ENCODE measurements at regions not wholly inside any gene's neighbourhood (a gene's known extent, or its start where the extent isn't known, plus 50 kb on each side); places are given as distances from the start of the nearest gene placed in this dataset.

DNA sequence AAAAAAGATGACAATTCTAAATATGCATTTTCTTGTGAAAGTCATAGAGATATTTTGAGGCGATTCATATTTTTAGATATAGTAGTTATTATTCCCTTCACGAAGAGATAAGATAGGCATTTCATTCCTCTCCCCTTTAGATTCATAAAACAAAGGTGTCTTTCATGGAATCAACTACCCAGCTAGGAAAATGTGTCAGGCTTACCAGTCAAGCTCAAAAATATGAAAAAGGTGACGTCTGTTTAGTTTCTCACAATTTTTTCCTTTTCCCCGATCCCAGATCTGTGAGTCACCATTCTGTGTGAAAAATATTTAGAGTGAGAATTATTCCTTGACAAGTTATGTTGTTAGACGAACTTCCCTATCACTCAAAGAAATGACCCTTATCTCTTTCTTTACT, 95.4 kb upstream of the FN1 start:
- TF ChIP-seq CTCF (IDR thresholded peaks at IDR 0.05; ENCODE audit: low read depth, low read length, poor library complexity, severe bottlenecking) (no peak), EZH2phosphoT487 (IDR thresholded peaks at IDR 0.05; ENCODE audit: borderline replicate concordance, low read length) (no peak)

Data from DOHH2 (cell line).